ENCODE measurements at regions not wholly inside any gene's neighbourhood (a gene's known extent, or its start where the extent isn't known, plus 50 kb on each side); places are given as distances from the start of the nearest gene placed in this dataset.
A peak's percentile ranks its signal among the peaks of the same experiment; 100 is the strongest.

DNA sequence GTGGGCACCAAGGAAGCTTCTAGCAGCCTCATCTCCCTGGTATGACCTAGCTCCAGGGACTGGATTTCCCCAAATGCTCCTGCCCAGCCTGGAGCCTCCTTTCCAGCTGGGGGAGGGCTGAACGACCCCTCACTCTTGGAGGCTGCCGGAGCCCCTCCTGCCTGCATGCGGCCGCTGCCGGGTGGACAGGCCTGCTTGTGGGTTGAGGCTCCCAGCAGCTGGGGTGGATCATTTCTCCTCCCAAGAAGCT, 213.6 kb downstream of the SEC14L1 start:
- WGBS (ENCODE audit: low lambda C conversion rate), result 43% methylated on average over 1 of the region's 5 CpGs
- ChIA-PET CTCF (ENCODE audit: low intra/inter-chr PET ratio, low total read pairs) (no interaction called here), POLR2A (interaction anchor here (1.0 to 2.5 kb wide), 12 partner anchors 20 to 604 kb away, joined by 3 to 23 read pairs (median 4); partner anchors contain the start of gene TNRC6C)
- H3K4me2 ChIP-seq (ENCODE audit: low read depth, low read length), result peak overlapping the region; percentile 75
- DNase-seq (ENCODE audit: low spot score) (no peak), FAIRE-seq (no peak), ATAC-seq (no peak)
- H3K4me3 ChIP-seq (replicated peaks in 1 of 3; ENCODE audit: insufficient read depth in 1 of 3, low read depth in 2 of 3, low read length in 3 of 3), result peak overlapping the region; percentile 7 to 39 (median 12); a peak in 2 of 6 replicates
- intact Hi-C loops (cut with micrococcal nuclease; ENCODE audit: unreplicated experiment), result loop anchor here (1.0 kb wide), 1 partner anchor 20 kb away; no protein-coding TSS in a partner anchor
- peaks cover 64% of the 10 kb centered on the region for H4K20me1 ChIP-seq (ENCODE audit: insufficient read depth, low read length)
- H3K27me3 ChIP-seq (ENCODE audit: control insufficient read depth in 1 of 2, insufficient read depth in 2 of 2, low read length in 2 of 2), result no peaks in the 10 kb centered on the region
- peak overlapping the region; percentile 79 for H3K27ac ChIP-seq (ENCODE audit: extremely low read length, insufficient read depth, low read length)
- H3K4me1 ChIP-seq (ENCODE audit: insufficient read depth, low read length), result peaks cover 76% of the 10 kb centered on the region
- H3K36me3 ChIP-seq (replicated peaks in 1 of 2; ENCODE audit: control insufficient read depth in 1 of 2, insufficient read depth in 2 of 2, low read length in 2 of 2), result peaks cover 1 to 9% of the 10 kb centered on the region in 2 experiments; a peak in 1 of 5 replicates
- H3K79me2 ChIP-seq (ENCODE audit: insufficient read depth, low read length), result peaks cover 87% of the 10 kb centered on the region
- no peak overlapping the region for H2AFZ ChIP-seq (ENCODE audit: low read length)
- in situ Hi-C loops (cut with HindIII; ENCODE audit: extremely low pct_ligation_motif_present, low pct_unique_long_range_greater_than_20kb), result no loop called here
- peak overlapping the region; percentile 61 for H3K9ac ChIP-seq (ENCODE audit: insufficient read depth, low read depth, low read length)
- H3K9me3 ChIP-seq (ENCODE audit: low read length), result no peaks in the 10 kb centered on the region
- BruUV-seq (replicated peaks), result no TSS peak
- TF ChIP-seq, protein P1, sequence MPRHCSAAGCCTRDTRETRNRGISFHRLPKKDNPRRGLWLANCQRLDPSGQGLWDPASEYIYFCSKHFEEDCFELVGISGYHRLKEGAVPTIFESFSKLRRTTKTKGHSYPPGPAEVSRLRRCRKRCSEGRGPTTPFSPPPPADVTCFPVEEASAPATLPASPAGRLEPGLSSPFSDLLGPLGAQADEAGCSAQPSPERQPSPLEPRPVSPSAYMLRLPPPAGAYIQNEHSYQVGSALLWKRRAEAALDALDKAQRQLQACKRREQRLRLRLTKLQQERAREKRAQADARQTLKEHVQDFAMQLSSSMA (CRISPR knock-in tag; IDR thresholded peaks at IDR 0.05), result no peak
- peak; percentile 98 for TF ChIP-seq ZNF572 (CRISPR knock-in tag; IDR thresholded peaks at IDR 0.05)
- TF ChIP-seq ZNF782 (CRISPR knock-in tag; IDR thresholded peaks at IDR 0.05; ENCODE audit: borderline replicate concordance), result no peak
- no peak for TF ChIP-seq ZNF616 (CRISPR knock-in tag; IDR thresholded peaks at IDR 0.05; ENCODE audit: low read depth)
- no peak for TF ChIP-seq CEBPG (CRISPR knock-in tag; IDR thresholded peaks at IDR 0.05)
- TF ChIP-seq RBFOX2 (IDR thresholded peaks at IDR 0.05; ENCODE audit: low read depth, low read length), result no peak
- no peak for TF ChIP-seq ZNF558 (CRISPR knock-in tag; IDR thresholded peaks at IDR 0.05; ENCODE audit: borderline replicate concordance)
- no peak for TF ChIP-seq TAF15 (IDR thresholded peaks at IDR 0.05; ENCODE audit: low read depth, low read length, poor library complexity, severe bottlenecking)
- TF ChIP-seq PHF8 (CRISPR knock-in tag; IDR thresholded peaks at IDR 0.05), result peak; percentile 23; the same call in 1 of the 2 replicates
- TF ChIP-seq HDAC6 (IDR thresholded peaks at IDR 0.05; ENCODE audit: low read depth, low read length), result no peak
- TF ChIP-seq ZNF451 (CRISPR knock-in tag; IDR thresholded peaks at IDR 0.05), result no peak
- TF ChIP-seq AKAP8 (CRISPR knock-in tag; IDR thresholded peaks at IDR 0.05), result no peak
- no peak for TF ChIP-seq ZNF569 (CRISPR knock-in tag; IDR thresholded peaks at IDR 0.05; ENCODE audit: borderline replicate concordance)
- TF ChIP-seq ZNF878 (CRISPR knock-in tag; IDR thresholded peaks at IDR 0.05), result no peak
- peak; percentile 27 for TF ChIP-seq SRSF1 (optimal IDR thresholded peaks at IDR 0.05; ENCODE audit: low read depth, low read length)
- TF ChIP-seq USF2 (IDR thresholded peaks at IDR 0.05; ENCODE audit: low read depth, low read length), result no peak
- no peak for TF ChIP-seq USF2 (CRISPR knock-in tag; IDR thresholded peaks at IDR 0.05; ENCODE audit: borderline replicate concordance)
- TF ChIP-seq, protein P2, sequence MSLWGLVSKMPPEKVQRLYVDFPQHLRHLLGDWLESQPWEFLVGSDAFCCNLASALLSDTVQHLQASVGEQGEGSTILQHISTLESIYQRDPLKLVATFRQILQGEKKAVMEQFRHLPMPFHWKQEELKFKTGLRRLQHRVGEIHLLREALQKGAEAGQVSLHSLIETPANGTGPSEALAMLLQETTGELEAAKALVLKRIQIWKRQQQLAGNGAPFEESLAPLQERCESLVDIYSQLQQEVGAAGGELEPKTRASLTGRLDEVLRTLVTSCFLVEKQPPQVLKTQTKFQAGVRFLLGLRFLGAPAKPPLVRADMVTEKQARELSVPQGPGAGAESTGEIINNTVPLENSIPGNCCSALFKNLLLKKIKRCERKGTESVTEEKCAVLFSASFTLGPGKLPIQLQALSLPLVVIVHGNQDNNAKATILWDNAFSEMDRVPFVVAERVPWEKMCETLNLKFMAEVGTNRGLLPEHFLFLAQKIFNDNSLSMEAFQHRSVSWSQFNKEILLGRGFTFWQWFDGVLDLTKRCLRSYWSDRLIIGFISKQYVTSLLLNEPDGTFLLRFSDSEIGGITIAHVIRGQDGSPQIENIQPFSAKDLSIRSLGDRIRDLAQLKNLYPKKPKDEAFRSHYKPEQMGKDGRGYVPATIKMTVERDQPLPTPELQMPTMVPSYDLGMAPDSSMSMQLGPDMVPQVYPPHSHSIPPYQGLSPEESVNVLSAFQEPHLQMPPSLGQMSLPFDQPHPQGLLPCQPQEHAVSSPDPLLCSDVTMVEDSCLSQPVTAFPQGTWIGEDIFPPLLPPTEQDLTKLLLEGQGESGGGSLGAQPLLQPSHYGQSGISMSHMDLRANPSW (CRISPR knock-in tag; IDR thresholded peaks at IDR 0.05; ENCODE audit: borderline replicate concordance), result peak; percentile 25; the same call in 1 of the 2 replicates
- TF ChIP-seq ZNF501 (CRISPR knock-in tag; IDR thresholded peaks at IDR 0.05), result no peak
- no peak for TF ChIP-seq DPF2 (CRISPR knock-in tag; IDR thresholded peaks at IDR 0.05; ENCODE audit: borderline replicate concordance, low read depth)

Data from HepG2 (cell line).